IMR-90 (cell line): ENCODE measurements at regions not wholly inside any gene's neighbourhood (a gene's known extent, or its start where the extent isn't known, plus 50 kb on each side); places are given as distances from the start of the nearest gene placed in this dataset.

Experiments
- CHD1 ChIP-seq: IDR thresholded peaks from 2 replicates; pipeline ENCODE4 v1.6.1; 2012; ENCODE audit warnings: low read depth, low read length, improper control_type of control experiment
- CTCF ChIP-seq: conservative IDR thresholded peaks from 2 replicates; pipeline ENCODE4 v1.5.1; 2012; ENCODE audit warnings: mild to moderate bottlenecking, low read depth, low read length, improper control_type of control experiment
- FOS ChIP-seq: fragments of 150-350 bp; IDR thresholded peaks from 2 replicates; pipeline ENCODE4 v1.6.1; 2016; ENCODE audit warnings: low read depth, low read length
- SMC3 ChIP-seq: fragments of 150-350 bp; IDR thresholded peaks from 2 replicates; pipeline ENCODE4 v1.6.1; 2016; ENCODE audit warnings: low read depth, mild to moderate bottlenecking, antibody characterized with exemption, low read length, moderate library complexity
- USF2 ChIP-seq: fragments of 150-350 bp; IDR thresholded peaks from 2 replicates; pipeline ENCODE4 v1.6.1; 2017; ENCODE audit warnings: mild to moderate bottlenecking, antibody characterized with exemption, low read length, low read depth

- TF ChIP-seq FOS (no peak), CTCF (no peak), SMC3 (no peak), CHD1 (no peak), USF2 (no peak)
Measured at GRCh38 chr11:28919194-28919593, 811.0 kb downstream of the METTL15 start.
